GM19463 (cell line): ENCODE measurements at regions not wholly inside any gene's neighbourhood (a gene's known extent, or its start where the extent isn't known, plus 50 kb on each side); places are given as distances from the start of the nearest gene placed in this dataset.

ENCODE experiments used
- ATAC-seq: cut with Tn5 transposase; IDR thresholded peaks from one replicate; pipeline ENCODE4 v1.9.1; 2021; ENCODE audit warnings: mild to moderate bottlenecking, moderate library complexity; ENCODE audit not compliant: unreplicated experiment

DNA sequence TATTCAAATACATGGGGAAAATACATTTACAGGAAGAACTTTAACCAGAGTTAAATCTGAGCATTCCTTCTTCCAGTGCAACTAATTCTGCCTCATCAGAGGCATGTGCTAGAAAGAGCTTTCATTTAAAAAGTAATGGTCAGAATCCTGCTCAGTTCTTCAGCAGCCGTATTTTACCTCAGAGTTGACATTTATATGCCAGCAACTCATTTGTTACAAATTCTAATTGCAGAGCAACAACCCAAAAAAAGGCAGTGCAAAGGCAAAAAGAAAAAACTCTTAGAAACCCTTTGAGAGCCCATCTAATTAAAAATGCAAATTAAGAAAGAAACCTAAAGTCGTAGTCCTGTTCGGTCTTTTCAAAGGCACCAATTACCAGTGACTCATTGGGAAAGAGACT is 392.5 kb downstream of the PBX1 start:
- ATAC-seq, result no peak

DNA sequence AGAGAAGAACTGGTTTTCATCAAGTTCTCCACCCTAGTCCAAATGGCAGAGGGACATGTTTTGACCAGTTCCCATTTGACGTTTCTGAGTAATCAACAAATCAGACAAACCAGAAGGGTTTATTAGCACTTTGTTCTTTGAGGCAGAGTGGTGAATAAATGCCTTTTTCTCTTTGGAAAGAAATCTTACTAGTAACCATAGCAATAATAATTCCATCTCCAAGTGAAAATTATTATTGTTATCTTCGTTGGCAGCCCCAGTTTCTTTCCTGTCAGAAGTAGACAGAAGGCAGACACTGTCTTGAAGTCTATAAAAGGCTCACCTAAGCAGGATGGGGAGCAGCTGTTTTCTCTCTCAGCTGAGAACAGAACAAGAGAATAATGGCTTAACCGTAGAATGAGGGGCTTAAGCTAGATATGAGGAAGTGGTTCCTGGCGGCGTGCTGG is 391.6 kb downstream of the PBX1 start:
- no peak for ATAC-seq

- ATAC-seq, result no peak
These were observed 390.9 kb downstream of the PBX1 start for GRCh38 chr1:164949771-164950471.

DNA sequence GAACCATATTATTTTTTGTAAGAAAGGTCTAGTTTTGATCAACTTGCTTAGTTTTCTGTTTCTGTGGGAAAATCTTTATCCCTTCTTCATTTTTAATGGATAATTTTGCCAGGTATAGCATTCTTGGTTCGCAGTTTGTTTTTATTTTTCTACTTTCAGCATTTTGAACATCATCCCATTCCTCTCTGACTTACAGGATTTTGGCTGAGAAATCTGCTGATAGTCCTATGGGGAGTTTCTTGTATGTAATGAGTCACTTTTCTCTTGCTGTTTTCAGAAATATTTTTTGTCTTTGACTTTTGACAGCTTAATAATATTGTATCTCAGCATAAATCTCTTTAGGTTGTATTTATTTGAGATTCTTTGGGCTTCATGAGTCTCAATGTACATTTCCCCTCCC is 389.1 kb downstream of the PBX1 start:
- no peak for ATAC-seq

DNA sequence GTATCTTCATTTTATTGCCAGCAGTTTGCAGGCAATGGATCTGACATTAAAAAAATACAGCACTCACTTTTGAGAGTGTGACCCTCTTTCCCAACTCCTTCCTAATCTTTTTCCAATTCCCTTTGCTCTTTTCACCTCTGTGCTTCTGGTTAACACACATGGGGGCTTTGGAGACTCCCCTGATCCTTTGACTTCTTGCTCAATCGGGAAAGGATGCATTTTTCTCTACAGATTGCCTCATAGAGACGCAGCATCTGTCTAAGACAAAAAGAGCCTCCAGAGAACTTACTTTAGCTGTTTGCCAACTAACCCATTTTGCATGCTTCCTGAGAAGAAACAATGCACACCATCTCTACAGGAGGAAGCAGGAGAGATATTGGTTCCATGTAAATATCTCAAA is 378.3 kb downstream of the PBX1 start:
- ATAC-seq, result no peak

GRCh38 chr1:164932580-164932979 is 373.6 kb downstream of the PBX1 start:
- ATAC-seq, result no peak

- no peak for ATAC-seq
These were observed 371.8 kb downstream of the PBX1 start for GRCh38 chr1:164930833-164931232.

DNA sequence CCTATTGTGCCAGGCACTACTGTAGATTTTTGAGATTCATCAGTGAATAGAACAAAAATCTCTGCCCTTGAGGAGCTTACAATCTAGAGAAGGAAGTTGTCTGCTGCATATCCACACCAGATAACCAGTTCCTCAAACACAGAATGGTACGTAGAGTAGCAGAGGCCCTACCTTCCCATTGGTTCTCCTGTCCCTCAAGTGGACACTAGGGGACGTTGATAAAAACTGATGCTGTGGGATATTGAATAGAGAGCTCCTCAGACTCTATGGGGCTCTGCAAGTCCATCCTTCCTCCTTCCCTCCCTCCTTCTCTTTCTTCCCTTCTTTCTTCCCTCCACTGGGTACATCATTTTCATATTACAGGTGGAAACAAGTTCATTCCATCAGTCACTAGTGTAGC is 371.3 kb downstream of the PBX1 start:
- ATAC-seq, result no peak

- ATAC-seq, result no peak
These were observed 369.3 kb downstream of the PBX1 start for GRCh38 chr1:164928232-164928812.

DNA sequence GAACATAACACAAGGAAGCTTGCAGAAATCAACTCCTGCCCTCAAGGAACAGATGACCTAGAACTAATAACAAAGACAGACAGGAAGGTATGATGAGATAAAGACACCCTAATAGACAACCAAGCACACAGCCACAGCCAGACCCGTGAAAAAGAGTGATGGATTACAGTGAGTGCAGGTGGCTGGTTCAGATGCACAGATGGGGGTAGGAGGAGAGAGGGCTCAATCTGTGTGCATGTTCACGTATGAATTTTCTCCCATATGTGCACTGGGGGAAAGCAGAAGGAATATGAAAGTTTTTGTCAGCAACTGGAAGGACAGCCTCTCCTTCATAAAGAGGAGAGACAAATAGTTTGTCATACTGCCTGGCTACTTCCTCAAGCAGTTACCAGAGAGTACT is 367.1 kb downstream of the PBX1 start:
- ATAC-seq, result no peak

- ATAC-seq, result no peak
These were observed 363.6 kb downstream of the PBX1 start for GRCh38 chr1:164922585-164922984.

- no peak for ATAC-seq
These were observed 362.5 kb downstream of the PBX1 start for GRCh38 chr1:164921493-164921892.

DNA sequence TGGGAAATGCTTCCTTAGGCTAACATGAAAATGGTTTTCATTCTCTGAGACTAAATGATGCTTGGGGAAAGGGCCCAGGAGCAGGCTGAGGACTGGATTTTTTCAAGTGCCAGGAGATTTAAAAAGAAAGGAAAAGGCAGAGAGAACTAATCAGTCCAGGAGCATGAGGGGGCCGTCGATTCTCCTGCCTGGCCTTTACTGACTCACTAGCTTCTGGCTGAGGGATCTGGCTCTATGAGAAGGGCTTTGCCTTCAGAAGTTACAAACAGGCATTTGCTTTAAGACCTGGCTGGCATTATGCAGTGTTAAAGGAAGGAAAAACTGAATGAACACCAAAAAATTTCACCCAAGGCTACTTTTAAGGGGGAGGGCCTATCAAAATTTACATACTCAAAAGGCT is 359.2 kb downstream of the PBX1 start:
- ATAC-seq, result no peak

DNA sequence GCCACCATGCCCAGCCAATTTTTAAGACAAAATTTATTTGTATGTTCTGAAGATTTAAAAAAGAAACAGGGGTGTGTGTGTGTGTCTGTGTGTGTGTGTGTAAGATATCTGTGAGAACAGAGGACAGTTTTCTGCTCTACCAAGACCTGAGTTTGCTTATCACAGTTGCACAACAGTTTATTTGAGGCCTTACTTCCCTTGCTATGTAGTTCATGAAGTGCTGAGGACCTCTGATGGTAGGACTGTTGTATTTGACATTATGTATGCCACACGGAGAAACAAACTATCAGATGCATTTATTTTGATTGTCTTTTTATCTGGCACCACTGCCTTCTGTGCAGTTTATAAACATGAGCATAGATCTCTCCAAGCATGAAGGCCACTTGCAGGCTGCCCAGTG is 355.2 kb downstream of the PBX1 start:
- no peak for ATAC-seq

- ATAC-seq, result no peak
These were observed 353.3 kb downstream of the PBX1 start for GRCh38 chr1:164912290-164912689.

GRCh38 chr1:164910671-164911070 is 351.7 kb downstream of the PBX1 start:
- ATAC-seq, result no peak

DNA sequence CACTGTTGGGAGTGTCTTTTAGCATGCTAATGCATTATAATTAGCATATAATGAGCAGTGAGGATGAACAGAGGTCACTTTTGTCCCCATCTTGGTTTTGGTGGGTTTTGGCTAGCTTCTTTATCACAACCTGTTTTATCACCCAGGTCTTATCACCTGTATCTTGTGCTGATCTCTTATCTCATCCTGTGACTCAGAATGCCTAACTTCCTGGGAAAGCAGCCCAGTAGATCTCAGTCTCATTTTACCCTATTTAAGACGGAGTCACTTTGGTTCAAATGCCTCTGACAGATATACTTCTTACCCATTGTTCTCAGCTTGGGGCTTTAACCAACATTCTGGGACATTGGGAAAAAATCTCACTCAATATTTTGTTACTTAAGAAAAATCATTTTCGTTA is 348.7 kb downstream of the PBX1 start:
- ATAC-seq, result no peak

DNA sequence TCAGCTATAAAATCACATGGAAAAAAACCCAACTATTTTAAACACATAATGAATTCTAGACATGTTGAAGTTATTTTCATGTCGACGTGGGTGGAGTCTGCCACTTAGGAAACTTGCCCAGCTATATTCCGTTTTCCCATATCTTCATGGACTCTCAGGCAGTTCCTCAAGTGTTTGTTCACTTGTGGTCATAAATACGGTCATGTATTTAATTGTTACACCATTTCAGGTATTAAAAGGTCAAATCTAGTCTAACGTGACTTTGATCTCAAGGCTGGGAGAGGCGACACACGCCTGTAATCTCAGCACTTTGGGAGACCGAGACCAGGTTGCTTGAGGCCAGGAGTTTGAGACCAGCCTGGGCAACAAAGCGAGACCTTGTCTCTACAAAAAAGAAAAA is 346.9 kb downstream of the PBX1 start:
- no peak for ATAC-seq

GRCh38 chr1:164902491-164902890 is 343.5 kb downstream of the PBX1 start:
- no peak for ATAC-seq
